Stimulated activated naive CD8-positive, alpha-beta T cell treated with anti-CD3 and anti-CD28 coated beads, Interleukin-15, Interleukin-2, amounts not matched to agents 100 ng/mL and 50 ng/mL, for 24 hours (primary cell): ENCODE measurements at regions not wholly inside any gene's neighbourhood (a gene's known extent, or its start where the extent isn't known, plus 50 kb on each side); places are given as distances from the start of the nearest gene placed in this dataset.

Experiments used
- H3K27ac Mint-ChIP-seq: one replicate; pipeline ENCODE4 v1.8.0; 2021; ENCODE audit warnings: mild to moderate bottlenecking, mixed read lengths
- H3K27me3 Mint-ChIP-seq: one replicate; pipeline ENCODE4 v1.8.0; 2021; ENCODE audit warnings: mixed read lengths
- H3K36me3 Mint-ChIP-seq: one replicate; pipeline ENCODE4 v1.8.0; 2021; ENCODE audit warnings: low read depth, mixed read lengths
- H3K4me1 Mint-ChIP-seq: one replicate; pipeline ENCODE4 v1.8.0; 2021; ENCODE audit warnings: low read depth, mixed read lengths
- H3K4me3 Mint-ChIP-seq: one replicate; pipeline ENCODE4 v1.8.0; 2021; ENCODE audit warnings: mild to moderate bottlenecking, mixed read lengths
- H3K9me3 Mint-ChIP-seq: one replicate; pipeline ENCODE4 v1.8.0; 2021; ENCODE audit warnings: mixed read lengths

GRCh38 chr10:2280713-2281300 is 543.5 kb upstream of the ADARB2 start:
- Mint-ChIP-seq H3K27ac (no peak overlapping the region), H3K4me1 (no peaks in the 10 kb centered on the region), H3K36me3 (no peaks in the 10 kb centered on the region), H3K4me3 (no peak overlapping the region), H3K9me3 (no peaks in the 10 kb centered on the region), H3K27me3 (peaks cover 7% of the 10 kb centered on the region)

GRCh38 chr10:2279711-2280110 is 542.4 kb upstream of the ADARB2 start:
- Mint-ChIP-seq H3K36me3 (no peaks in the 10 kb centered on the region), H3K27me3 (peaks cover 2% of the 10 kb centered on the region), H3K27ac (no peak overlapping the region), H3K9me3 (no peaks in the 10 kb centered on the region), H3K4me1 (no peaks in the 10 kb centered on the region), H3K4me3 (no peak overlapping the region)

GRCh38 chr10:2278363-2278762 is 541.0 kb upstream of the ADARB2 start:
- Mint-ChIP-seq H3K4me3 (no peak overlapping the region), H3K27ac (no peak overlapping the region), H3K36me3 (no peaks in the 10 kb centered on the region), H3K4me1 (no peaks in the 10 kb centered on the region), H3K27me3 (peaks cover 2% of the 10 kb centered on the region), H3K9me3 (peaks cover 6% of the 10 kb centered on the region)

- Mint-ChIP-seq H3K27me3 (peaks cover 9% of the 10 kb centered on the region), H3K4me3 (no peak overlapping the region)
Measured at GRCh38 chr10:2263561-2263960, 526.2 kb upstream of the ADARB2 start.

GRCh38 chr10:2262878-2263277 is 525.6 kb upstream of the ADARB2 start:
- no peak overlapping the region for H3K27ac Mint-ChIP-seq
- peaks cover 5% of the 10 kb centered on the region for H3K9me3 Mint-ChIP-seq
- no peaks in the 10 kb centered on the region for H3K36me3 Mint-ChIP-seq
- H3K4me3 Mint-ChIP-seq = no peak overlapping the region
- no peaks in the 10 kb centered on the region for H3K4me1 Mint-ChIP-seq
- peaks cover 3% of the 10 kb centered on the region for H3K27me3 Mint-ChIP-seq

More at GRCh38 chr10:2263561-2263960, 526.2 kb upstream of the ADARB2 start:
- Mint-ChIP-seq H3K9me3 (peaks cover 5% of the 10 kb centered on the region), H3K36me3 (no peaks in the 10 kb centered on the region), H3K4me1 (no peaks in the 10 kb centered on the region), H3K27ac (no peak overlapping the region)

- no peaks in the 10 kb centered on the region for H3K36me3 Mint-ChIP-seq
- H3K4me1 Mint-ChIP-seq = no peaks in the 10 kb centered on the region
- H3K27me3 Mint-ChIP-seq = peaks cover 3% of the 10 kb centered on the region
- no peak overlapping the region for H3K4me3 Mint-ChIP-seq
- H3K27ac Mint-ChIP-seq = no peak overlapping the region
- peaks cover 5% of the 10 kb centered on the region for H3K9me3 Mint-ChIP-seq
Measured at GRCh38 chr10:2262333-2262732, 525.0 kb upstream of the ADARB2 start.

- H3K4me1 Mint-ChIP-seq = no peaks in the 10 kb centered on the region
- no peaks in the 10 kb centered on the region for H3K27me3 Mint-ChIP-seq
- no peak overlapping the region for H3K27ac Mint-ChIP-seq
- no peaks in the 10 kb centered on the region for H3K9me3 Mint-ChIP-seq
- H3K36me3 Mint-ChIP-seq = no peaks in the 10 kb centered on the region
- no peak overlapping the region for H3K4me3 Mint-ChIP-seq
Measured at GRCh38 chr10:2256241-2256640, 518.9 kb upstream of the ADARB2 start.

GRCh38 chr10:2252096-2252495 is 514.8 kb upstream of the ADARB2 start:
- Mint-ChIP-seq H3K4me3 (no peak overlapping the region), H3K9me3 (no peaks in the 10 kb centered on the region), H3K27me3 (no peaks in the 10 kb centered on the region), H3K4me1 (no peaks in the 10 kb centered on the region), H3K36me3 (no peaks in the 10 kb centered on the region), H3K27ac (no peak overlapping the region)

- H3K9me3 Mint-ChIP-seq = no peaks in the 10 kb centered on the region
- H3K4me3 Mint-ChIP-seq = no peak overlapping the region
- H3K4me1 Mint-ChIP-seq = no peaks in the 10 kb centered on the region
- H3K27me3 Mint-ChIP-seq = no peaks in the 10 kb centered on the region
- no peaks in the 10 kb centered on the region for H3K36me3 Mint-ChIP-seq
- H3K27ac Mint-ChIP-seq = no peak overlapping the region
Measured at GRCh38 chr10:2251631-2252030, 514.3 kb upstream of the ADARB2 start.

GRCh38 chr10:2246747-2247146 is 509.4 kb upstream of the ADARB2 start:
- no peaks in the 10 kb centered on the region for H3K4me1 Mint-ChIP-seq
- H3K9me3 Mint-ChIP-seq = peaks cover 4% of the 10 kb centered on the region
- H3K27me3 Mint-ChIP-seq = no peaks in the 10 kb centered on the region
- no peak overlapping the region for H3K27ac Mint-ChIP-seq
- no peaks in the 10 kb centered on the region for H3K36me3 Mint-ChIP-seq
- no peak overlapping the region for H3K4me3 Mint-ChIP-seq

- Mint-ChIP-seq H3K27me3 (no peaks in the 10 kb centered on the region), H3K36me3 (no peaks in the 10 kb centered on the region), H3K4me3 (no peak overlapping the region), H3K9me3 (peaks cover 4% of the 10 kb centered on the region), H3K27ac (no peak overlapping the region), H3K4me1 (no peaks in the 10 kb centered on the region)
Measured at GRCh38 chr10:2245580-2245979, 508.3 kb upstream of the ADARB2 start.

- Mint-ChIP-seq H3K9me3 (peaks cover 4% of the 10 kb centered on the region), H3K27ac (no peak overlapping the region), H3K4me3 (no peak overlapping the region)
Measured at GRCh38 chr10:2244471-2244870, 507.1 kb upstream of the ADARB2 start.

GRCh38 chr10:2236876-2237275 is 499.6 kb upstream of the ADARB2 start:
- no peaks in the 10 kb centered on the region for H3K9me3 Mint-ChIP-seq
- no peaks in the 10 kb centered on the region for H3K4me1 Mint-ChIP-seq
- no peak overlapping the region for H3K4me3 Mint-ChIP-seq
- H3K36me3 Mint-ChIP-seq = no peaks in the 10 kb centered on the region
- H3K27me3 Mint-ChIP-seq = no peaks in the 10 kb centered on the region
- no peak overlapping the region for H3K27ac Mint-ChIP-seq

More at GRCh38 chr10:2244471-2244870, 507.1 kb upstream of the ADARB2 start:
- Mint-ChIP-seq H3K27me3 (no peaks in the 10 kb centered on the region), H3K36me3 (no peaks in the 10 kb centered on the region), H3K4me1 (no peaks in the 10 kb centered on the region)

- Mint-ChIP-seq H3K27me3 (peaks cover 3% of the 10 kb centered on the region), H3K4me3 (no peak overlapping the region), H3K27ac (no peak overlapping the region), H3K36me3 (no peaks in the 10 kb centered on the region), H3K9me3 (no peaks in the 10 kb centered on the region), H3K4me1 (no peaks in the 10 kb centered on the region)
Measured at GRCh38 chr10:2232479-2232878, 495.2 kb upstream of the ADARB2 start.

- Mint-ChIP-seq H3K27ac (no peak overlapping the region), H3K9me3 (no peaks in the 10 kb centered on the region), H3K4me3 (no peak overlapping the region), H3K36me3 (no peaks in the 10 kb centered on the region), H3K4me1 (no peaks in the 10 kb centered on the region), H3K27me3 (peaks cover 3% of the 10 kb centered on the region)
Measured at GRCh38 chr10:2230478-2230877, 493.2 kb upstream of the ADARB2 start.

GRCh38 chr10:2228320-2228901 is 491.1 kb upstream of the ADARB2 start:
- Mint-ChIP-seq H3K36me3 (no peaks in the 10 kb centered on the region), H3K27me3 (peaks cover 6% of the 10 kb centered on the region), H3K27ac (no peak overlapping the region), H3K9me3 (no peaks in the 10 kb centered on the region), H3K4me3 (no peak overlapping the region), H3K4me1 (no peaks in the 10 kb centered on the region)
